Activated CD4-positive, alpha-beta T cell treated with anti-CD3 and anti-CD28 coated beads for 36 hours (primary cell): ENCODE measurements at regions not wholly inside any gene's neighbourhood (a gene's known extent, or its start where the extent isn't known, plus 50 kb on each side); places are given as distances from the start of the nearest gene placed in this dataset.
A peak's percentile ranks its signal among the peaks of the same experiment; 100 is the strongest.

Experiments
- ATAC-seq: fragments of 200-7000 bp; cut with Tn5 transposase; one replicate; pipeline ENCODE4 v1.10.0; 2021; ENCODE audit warnings: mild to moderate bottlenecking, moderate library complexity
- CTCF ChIA-PET: fragments of 350-600 bp; sonication (Branson Sonifier 250); formaldehyde crosslinking; loops from one replicate; lab custom pipeline; 2021; ENCODE audit warnings: antibody characterized with exemption; lab: Charles Lee
- POLR2A ChIA-PET: fragments of 350-600 bp; sonication (Branson Sonifier 250); formaldehyde crosslinking; loops from one replicate; lab custom pipeline; 2021; ENCODE audit warnings: antibody characterized with exemption, inconsistent platforms; lab: Charles Lee
- DNase-seq: peaks from one replicate; pipeline ENCODE4 v3.0.0-alpha.2; 2020
- H3K27ac Mint-ChIP-seq: one replicate; pipeline ENCODE4 v1.8.0; 2021; ENCODE audit warnings: mixed read lengths
- H3K27me3 Mint-ChIP-seq: one replicate; pipeline ENCODE4 v1.8.0; 2021; ENCODE audit warnings: mixed read lengths
- H3K36me3 Mint-ChIP-seq: one replicate; pipeline ENCODE4 v1.8.0; 2021; ENCODE audit warnings: low read depth, mixed read lengths
- H3K4me1 Mint-ChIP-seq: one replicate; pipeline ENCODE4 v1.8.0; 2021; ENCODE audit warnings: mixed read lengths
- H3K4me3 Mint-ChIP-seq: one replicate; pipeline ENCODE4 v1.8.0; 2021; ENCODE audit warnings: mild to moderate bottlenecking, moderate library complexity, mixed read lengths
- H3K9me3 Mint-ChIP-seq: one replicate; pipeline ENCODE4 v1.8.0; 2021; ENCODE audit warnings: low read depth, mixed read lengths
- intact Hi-C, 2 experiments: fragments of 100-400 bp; cut with DNase I in 1 of 2; cut with micrococcal nuclease in 1 of 2; formaldehyde crosslinking; loops; one replicate each; pipeline versions ENCODE4 v1.14.2 to v1.15.1; 2022 to 2024; cut with DNase I, micrococcal nuclease

DNA sequence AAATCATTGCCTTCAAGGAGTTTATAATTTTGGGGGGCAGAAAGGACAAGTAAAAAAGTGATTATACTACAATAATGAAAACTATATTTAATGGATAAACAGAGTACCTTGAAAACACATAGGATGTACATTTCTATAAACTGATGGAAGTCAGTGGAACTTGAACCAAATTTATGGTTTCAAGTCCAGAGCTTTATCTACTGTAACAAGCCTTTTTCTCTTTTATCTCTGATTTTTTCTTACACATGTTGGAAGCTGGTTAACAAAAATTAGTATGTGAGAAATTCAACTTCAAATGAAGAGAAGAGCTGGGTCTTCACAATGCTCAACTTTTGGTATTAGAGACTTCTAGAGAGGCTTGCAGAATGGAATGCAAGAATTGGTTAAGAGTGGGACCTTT, 393.6 kb downstream of the LMO7 start:
- DNase-seq (no peak), ATAC-seq (no peak)
- POLR2A ChIA-PET = no interaction called here
- CTCF ChIA-PET = interaction anchor here (1.0 to 1.4 kb wide), 5 partner anchors 11 to 334 kb away, joined by 3 to 6 read pairs (median 3); no protein-coding TSS in a partner anchor
- Mint-ChIP-seq H3K27ac (no peak overlapping the region), H3K36me3 (no peaks in the 10 kb centered on the region), H3K4me1 (peaks cover 2% of the 10 kb centered on the region), H3K4me3 (no peak overlapping the region), H3K9me3 (no peaks in the 10 kb centered on the region), H3K27me3 (peaks cover 18% of the 10 kb centered on the region)
- intact Hi-C loops = no loop called here

DNA sequence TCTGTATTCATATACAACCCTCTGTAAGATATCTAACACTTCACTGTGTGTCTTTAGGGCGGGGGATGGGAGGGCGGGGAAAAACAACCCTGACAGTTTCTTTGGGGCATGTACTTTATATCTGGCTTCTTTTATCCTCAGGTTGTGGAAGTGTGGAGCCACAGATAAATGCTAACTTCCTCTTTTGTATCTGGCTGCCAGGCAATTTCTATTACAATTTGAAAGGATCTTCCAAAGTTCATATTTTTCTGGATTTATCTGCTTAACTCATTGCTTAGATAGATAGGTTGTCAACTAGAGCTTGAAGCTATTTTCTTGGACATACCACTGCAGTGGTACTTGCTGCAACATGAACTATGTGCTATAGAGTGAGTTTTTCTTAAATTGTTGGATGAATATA, 393.0 kb downstream of the LMO7 start:
- CTCF ChIA-PET = interaction anchor here (1.3 to 1.4 kb wide), 2 partner anchors 11 to 12 kb away, joined by 3 read pairs; no protein-coding TSS in a partner anchor
- H3K27ac Mint-ChIP-seq = no peak overlapping the region
- intact Hi-C loops = no loop called here

DNA sequence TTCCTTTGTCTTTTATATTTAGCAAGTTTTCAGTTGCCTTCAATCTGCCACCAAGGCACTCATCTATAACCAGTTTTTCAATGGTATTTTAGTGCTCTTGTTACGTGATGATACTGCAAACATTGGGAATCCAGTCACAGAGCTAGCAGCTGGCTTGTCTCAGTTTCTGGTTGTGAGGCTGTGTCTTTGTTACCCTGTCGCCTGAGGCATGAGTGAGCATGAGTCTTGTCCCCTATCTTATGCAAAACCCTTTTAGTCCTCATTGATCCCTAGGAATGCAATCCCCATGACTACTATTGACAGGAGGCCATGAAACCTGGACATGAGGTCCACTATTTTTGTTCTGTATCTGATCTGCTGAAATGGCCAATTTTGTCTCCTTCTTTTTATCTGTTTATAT, 391.0 kb downstream of the LMO7 start:
- ChIA-PET POLR2A (no interaction called here), CTCF (no interaction called here)
- intact Hi-C loops = no loop called here
- Mint-ChIP-seq H3K9me3 (peaks cover 3% of the 10 kb centered on the region), H3K36me3 (no peaks in the 10 kb centered on the region), H3K27ac (no peak overlapping the region), H3K4me3 (no peak overlapping the region), H3K4me1 (peaks cover 2% of the 10 kb centered on the region), H3K27me3 (peaks cover 18% of the 10 kb centered on the region)
- no peak for ATAC-seq
- DNase-seq = no peak

More for the DNA sequence above, 393.0 kb downstream of the LMO7 start:
- no peaks in the 10 kb centered on the region for H3K36me3 Mint-ChIP-seq
- no peak overlapping the region for H3K4me3 Mint-ChIP-seq
- DNase-seq = no peak
- POLR2A ChIA-PET = no interaction called here
- H3K27me3 Mint-ChIP-seq = peaks cover 18% of the 10 kb centered on the region
- peaks cover 2% of the 10 kb centered on the region for H3K4me1 Mint-ChIP-seq
- H3K9me3 Mint-ChIP-seq = no peaks in the 10 kb centered on the region
- no peak for ATAC-seq

DNA sequence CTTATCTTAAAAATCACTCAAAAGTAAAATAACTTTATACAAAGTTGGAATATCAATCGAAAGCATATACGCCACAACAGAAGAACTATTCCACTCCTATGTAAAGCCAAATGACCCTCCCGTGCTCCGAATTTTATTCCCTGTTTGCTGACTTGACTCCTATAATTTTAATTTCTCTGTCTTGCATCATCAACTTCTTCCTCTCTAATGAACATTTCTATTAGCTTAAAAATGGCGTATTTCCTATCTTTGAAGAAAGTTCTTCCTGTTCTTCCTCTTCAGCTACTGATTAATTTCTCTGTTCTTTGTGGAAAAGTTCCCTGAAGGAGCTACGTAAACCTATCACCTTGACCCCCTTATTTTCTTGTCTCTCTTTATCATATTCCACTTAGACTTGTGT, 389.3 kb downstream of the LMO7 start:
- Mint-ChIP-seq H3K4me1 (peaks cover 2% of the 10 kb centered on the region), H3K4me3 (no peak overlapping the region), H3K27ac (no peak overlapping the region), H3K36me3 (no peaks in the 10 kb centered on the region), H3K27me3 (peaks cover 12% of the 10 kb centered on the region), H3K9me3 (peaks cover 3% of the 10 kb centered on the region)
- ATAC-seq (no peak), DNase-seq (no peak)
- ChIA-PET CTCF (interaction anchor here (0.8 kb wide), 1 partner anchor 20 kb away, joined by 3 read pairs; no protein-coding TSS in a partner anchor), POLR2A (no interaction called here)
- intact Hi-C loops = no loop called here

DNA sequence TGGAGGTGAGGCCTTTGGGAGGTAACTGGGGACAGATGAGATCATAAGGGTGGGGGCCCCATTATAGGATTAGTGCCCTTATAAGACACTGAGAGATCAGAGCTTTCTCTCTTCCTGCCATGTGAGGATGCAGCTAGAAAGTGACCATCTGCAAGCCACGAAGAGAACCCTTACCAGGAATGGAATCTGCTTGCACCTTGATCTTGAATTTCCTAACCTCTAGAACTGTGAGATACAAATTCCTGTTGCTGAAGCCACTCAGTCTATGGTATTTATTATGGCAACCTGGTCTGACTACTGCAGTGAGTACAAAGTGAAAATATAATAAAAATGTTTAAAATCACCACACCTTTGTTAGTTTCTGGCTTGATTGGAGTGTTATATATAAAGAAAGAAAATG, 388.0 kb downstream of the LMO7 start:
- no peaks in the 10 kb centered on the region for H3K4me1 Mint-ChIP-seq
- ChIA-PET CTCF (interaction anchor here (0.6 kb wide), 1 partner anchor 448 kb away, joined by 3 read pairs; no protein-coding TSS in a partner anchor), POLR2A (interaction anchor here (0.5 kb wide), 1 partner anchor 543 kb away, joined by 3 read pairs; no protein-coding TSS in a partner anchor)
- no peaks in the 10 kb centered on the region for H3K36me3 Mint-ChIP-seq
- peaks cover 3% of the 10 kb centered on the region for H3K9me3 Mint-ChIP-seq
- H3K27me3 Mint-ChIP-seq = peaks cover 10% of the 10 kb centered on the region
- no peak for ATAC-seq
- no peak overlapping the region for H3K27ac Mint-ChIP-seq
- intact Hi-C loops = no loop called here
- no peak for DNase-seq
- no peak overlapping the region for H3K4me3 Mint-ChIP-seq

DNA sequence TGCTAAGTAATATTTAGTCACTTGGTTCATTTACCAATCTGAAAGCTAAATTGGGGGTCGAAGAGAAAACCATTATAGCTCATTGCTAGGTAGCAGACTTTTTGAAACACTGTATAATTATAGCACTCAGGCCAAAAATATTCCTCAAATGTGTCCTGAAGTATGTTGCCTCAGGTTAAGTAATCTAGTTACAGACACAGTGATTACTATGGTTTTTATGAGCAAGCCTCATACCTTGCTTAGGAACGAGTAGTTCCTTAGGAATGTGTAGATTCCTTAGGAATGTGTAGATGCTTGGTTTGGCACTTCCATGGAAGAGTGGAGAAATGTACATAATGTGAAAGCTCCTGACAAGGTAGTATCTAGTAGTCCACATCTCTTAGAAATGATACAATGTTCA, 387.5 kb downstream of the LMO7 start:
- DNase-seq = no peak
- POLR2A ChIA-PET = no interaction called here
- Mint-ChIP-seq H3K27ac (no peak overlapping the region), H3K4me1 (no peaks in the 10 kb centered on the region), H3K4me3 (no peak overlapping the region), H3K27me3 (peaks cover 10% of the 10 kb centered on the region), H3K36me3 (no peaks in the 10 kb centered on the region), H3K9me3 (peaks cover 3% of the 10 kb centered on the region)
- intact Hi-C loops = no loop called here
- no peak for ATAC-seq
- CTCF ChIA-PET = no interaction called here

DNA sequence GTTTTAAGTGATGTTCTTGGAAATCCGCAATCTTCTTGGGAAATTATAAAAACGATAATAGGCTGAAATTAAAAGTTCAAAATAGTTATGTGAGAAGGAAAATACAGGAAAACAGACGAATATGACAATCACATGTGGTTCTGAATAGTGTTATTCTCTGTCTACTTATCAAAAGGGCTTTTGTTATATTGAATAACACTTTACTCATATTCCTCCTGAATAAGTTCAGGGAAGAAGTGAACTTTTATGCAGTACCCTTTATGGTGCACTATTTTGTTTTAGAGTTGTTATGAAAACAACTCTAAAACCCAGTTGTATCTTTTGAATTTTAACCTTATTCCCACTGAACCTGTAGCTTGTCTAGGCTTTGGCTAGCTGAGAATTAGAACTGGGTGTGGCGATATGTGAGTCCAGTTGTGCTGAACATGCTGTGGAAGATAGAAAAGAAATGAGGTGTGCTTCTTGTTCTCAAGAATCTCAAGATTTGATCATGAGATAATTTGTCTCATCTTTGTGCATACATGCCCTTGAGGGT, 384.4 kb downstream of the LMO7 start:
- DNase-seq (no peak), ATAC-seq (no peak)
- H3K36me3 Mint-ChIP-seq = no peaks in the 10 kb centered on the region
- no peaks in the 10 kb centered on the region for H3K4me1 Mint-ChIP-seq
- ChIA-PET POLR2A (no interaction called here), CTCF (no interaction called here)
- peaks cover 3% of the 10 kb centered on the region for H3K9me3 Mint-ChIP-seq
- no peak overlapping the region for H3K4me3 Mint-ChIP-seq
- no peaks in the 10 kb centered on the region for H3K27me3 Mint-ChIP-seq
- H3K27ac Mint-ChIP-seq = no peak overlapping the region
- intact Hi-C loops = no loop called here

DNA sequence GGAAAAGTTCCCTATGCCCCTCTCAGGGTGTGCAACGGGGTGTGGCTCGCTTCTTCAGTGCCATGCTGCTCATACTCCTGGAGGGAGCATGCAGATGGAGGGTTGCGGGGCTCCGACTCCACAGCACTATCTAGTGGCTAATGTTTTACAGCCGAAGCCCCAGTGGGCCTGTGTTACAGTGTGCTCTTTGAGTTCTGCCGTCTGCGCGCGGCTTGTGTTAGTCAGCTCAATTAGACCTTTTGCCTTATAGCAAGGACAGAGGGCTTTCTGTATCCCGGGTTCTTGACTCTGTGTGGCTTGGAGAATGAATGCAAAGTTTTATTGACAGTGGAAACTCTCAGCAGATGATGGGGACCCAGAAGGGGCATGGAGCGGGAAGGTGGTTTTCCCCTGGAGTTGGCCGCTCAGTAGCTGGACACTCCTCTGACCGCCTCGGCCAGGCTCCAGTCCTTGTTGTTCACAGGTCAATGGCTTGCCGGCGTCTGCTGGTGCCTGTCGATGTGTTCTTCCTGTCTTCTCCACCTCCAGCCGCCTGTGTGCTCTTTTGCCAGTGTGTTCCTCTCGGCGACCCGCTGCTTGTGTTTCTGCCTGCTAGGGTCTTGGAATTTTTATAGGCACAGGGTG, 383.4 kb downstream of the LMO7 start:
- H3K4me1 Mint-ChIP-seq = no peaks in the 10 kb centered on the region
- CTCF ChIA-PET = interaction anchor here (0.9 to 1.3 kb wide), 2 partner anchors 148 to 324 kb away, joined by 3 read pairs; no protein-coding TSS in a partner anchor
- no peaks in the 10 kb centered on the region for H3K36me3 Mint-ChIP-seq
- intact Hi-C loops = loop anchor here in 1 of 2 experiments (5.0 kb wide), 1 partner anchor 453 kb away; no protein-coding TSS in a partner anchor
- POLR2A ChIA-PET = no interaction called here
- H3K27me3 Mint-ChIP-seq = no peaks in the 10 kb centered on the region
- ATAC-seq = no peak
- no peak overlapping the region for H3K27ac Mint-ChIP-seq
- no peak overlapping the region for H3K4me3 Mint-ChIP-seq
- peak; percentile 27 for DNase-seq
- H3K9me3 Mint-ChIP-seq = peaks cover 3% of the 10 kb centered on the region

DNA sequence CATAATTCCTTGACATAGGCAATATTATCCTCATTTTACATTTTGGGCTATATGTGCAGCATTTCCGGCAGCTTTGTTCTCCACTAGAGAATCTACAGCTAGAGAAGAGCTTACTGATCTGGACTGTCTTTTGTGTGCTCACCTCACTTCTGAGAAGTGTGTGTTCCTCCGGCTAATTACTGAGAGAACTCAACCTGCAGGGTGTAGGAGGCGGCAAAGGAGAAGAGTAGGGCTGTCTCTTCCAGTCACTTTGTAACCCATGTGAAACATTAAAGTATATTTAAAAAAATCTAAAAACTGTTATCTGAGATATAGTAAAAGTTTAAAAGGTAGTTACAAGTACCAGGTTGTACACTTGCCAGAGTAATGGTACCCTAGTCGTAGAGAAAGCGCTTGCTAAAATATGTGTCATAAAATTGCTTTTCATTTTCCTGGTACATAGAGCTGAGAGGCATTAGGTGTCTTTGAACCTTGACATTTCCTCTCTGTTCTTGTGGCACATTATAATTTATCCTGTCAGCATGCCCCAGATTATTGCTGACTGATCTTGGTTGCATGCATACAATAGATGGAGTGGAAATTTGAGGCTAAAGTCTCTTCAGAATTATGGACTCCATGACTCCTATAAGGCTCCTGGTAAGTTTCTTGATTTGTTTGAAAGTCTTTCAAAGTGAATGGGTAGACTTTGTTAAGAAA, 381.9 kb downstream of the LMO7 start:
- no peak overlapping the region for H3K4me3 Mint-ChIP-seq
- H3K27me3 Mint-ChIP-seq = no peaks in the 10 kb centered on the region
- H3K4me1 Mint-ChIP-seq = no peaks in the 10 kb centered on the region
- no peaks in the 10 kb centered on the region for H3K36me3 Mint-ChIP-seq
- ChIA-PET POLR2A (no interaction called here), CTCF (interaction anchor here (0.5 to 2.2 kb wide), 11 partner anchors 12 to 322 kb away, joined by 3 to 9 read pairs (median 4); no protein-coding TSS in a partner anchor)
- intact Hi-C loops = loop anchor here (2.0 to 5.0 kb wide), 3 partner anchors 321 to 454 kb away; no protein-coding TSS in a partner anchor
- ATAC-seq (no peak), DNase-seq (no peak)
- no peaks in the 10 kb centered on the region for H3K9me3 Mint-ChIP-seq
- H3K27ac Mint-ChIP-seq = no peak overlapping the region

DNA sequence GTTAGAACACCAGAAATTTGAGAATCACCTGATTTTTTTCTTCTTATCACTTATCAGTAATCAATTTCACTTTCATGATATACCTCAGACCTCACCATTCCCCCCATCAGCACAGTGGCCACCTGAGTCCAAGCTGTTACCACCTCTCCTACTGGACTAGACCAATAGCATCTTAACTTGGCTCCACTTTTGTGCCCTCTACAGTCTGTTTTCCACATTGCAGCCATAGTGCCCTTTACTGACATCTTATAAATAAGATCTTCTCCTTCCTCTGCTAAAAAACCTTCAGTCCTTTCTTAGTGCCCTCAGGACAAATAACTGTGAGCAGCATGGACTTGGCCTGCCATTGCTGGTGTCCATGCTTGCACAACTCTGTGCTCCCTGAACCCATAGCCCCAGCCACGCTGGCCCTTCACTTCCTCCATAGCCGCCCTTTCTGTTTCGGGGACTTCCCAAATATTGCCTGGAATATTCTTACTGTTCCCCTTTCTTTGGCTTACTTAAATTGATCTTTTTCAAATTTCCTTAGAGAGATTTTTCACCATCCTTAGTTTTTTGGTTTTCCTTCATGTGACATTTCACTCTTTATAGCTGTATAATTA, 380.8 kb downstream of the LMO7 start:
- no peaks in the 10 kb centered on the region for H3K4me1 Mint-ChIP-seq
- no peaks in the 10 kb centered on the region for H3K36me3 Mint-ChIP-seq
- no peak overlapping the region for H3K4me3 Mint-ChIP-seq
- intact Hi-C loops = loop anchor here (1.0 to 5.0 kb wide), 4 partner anchors 141 to 455 kb away; no protein-coding TSS in a partner anchor
- ATAC-seq = peak; percentile 64
- ChIA-PET POLR2A (no interaction called here), CTCF (interaction anchor here (0.5 to 2.2 kb wide), 8 partner anchors 12 to 321 kb away, joined by 3 to 9 read pairs (median 4); no protein-coding TSS in a partner anchor)
- H3K9me3 Mint-ChIP-seq = no peaks in the 10 kb centered on the region
- H3K27ac Mint-ChIP-seq = no peak overlapping the region
- no peaks in the 10 kb centered on the region for H3K27me3 Mint-ChIP-seq
- DNase-seq = peak; percentile 42
